ENCODE measurements at regions not wholly inside any gene's neighbourhood (a gene's known extent, or its start where the extent isn't known, plus 50 kb on each side); places are given as distances from the start of the nearest gene placed in this dataset.

GRCh38 chr12:127613056-127613455 lies 653.9 kb upstream of the TMEM132C start:
- intact Hi-C loops (cut with micrococcal nuclease), result no loop called here
- peaks cover 29% of the 10 kb centered on the region for H3K27me3 ChIP-seq (ENCODE audit: low read length)
- ChIA-PET CTCF (no interaction called here), POLR2A (ENCODE audit: unreplicated experiment) (no interaction called here)
- no peak overlapping the region for H3K4me2 ChIP-seq (ENCODE audit: low read length)
- H2AFZ ChIP-seq (ENCODE audit: low read length), result no peak overlapping the region
- H3K9me2 ChIP-seq (replicated peaks; ENCODE audit: low read length), result no peaks in the 10 kb centered on the region
- no peak overlapping the region for H3K27ac ChIP-seq (ENCODE audit: low read length)
- no peaks in the 10 kb centered on the region for H3K79me2 ChIP-seq (ENCODE audit: low read length)
- TF ChIP-seq CTCF (conservative IDR thresholded peaks at IDR 0.05; ENCODE audit: low read depth, low read length) (no peak), EZH2phosphoT487 (IDR thresholded peaks at IDR 0.05; ENCODE audit: borderline replicate concordance, low read length) (no peak), EZH2 (IDR thresholded peaks at IDR 0.05; ENCODE audit: low read length, unreplicated experiment) (no peak)
- H3K9me3 ChIP-seq (ENCODE audit: low read length), result no peaks in the 10 kb centered on the region
- no peak overlapping the region for H3K4me3 ChIP-seq (ENCODE audit: low read length)
- DNase-seq (peak; percentile 26), ATAC-seq (no peak)
- H3K4me1 ChIP-seq (ENCODE audit: insufficient read depth, low read length), result no peaks in the 10 kb centered on the region
- no peaks in the 10 kb centered on the region for H3K36me3 ChIP-seq (ENCODE audit: low read depth, low read length)
- no peaks in the 10 kb centered on the region for H4K20me1 ChIP-seq (ENCODE audit: low read length)
- BruUV-seq (replicated peaks), result no TSS peak
- H3K9ac ChIP-seq (ENCODE audit: low read length), result no peak overlapping the region
- no peaks in the 10 kb centered on the region for H3F3A ChIP-seq (ENCODE audit: low read length, unreplicated experiment)

GRCh38 chr12:127619869-127620734 lies 646.9 kb upstream of the TMEM132C start:
- Histone ChIP-seq H3K9ac (ENCODE audit: low read length) (no peak overlapping the region), H3K4me1 (ENCODE audit: insufficient read depth, low read length) (peaks cover 14% of the 10 kb centered on the region), H3K79me2 (ENCODE audit: low read length) (no peaks in the 10 kb centered on the region), H2AFZ (ENCODE audit: low read length) (peak overlapping the region; percentile 63), H3K27me3 (ENCODE audit: low read length) (no peaks in the 10 kb centered on the region), H3K36me3 (ENCODE audit: low read depth, low read length) (no peaks in the 10 kb centered on the region), H4K20me1 (ENCODE audit: low read length) (no peaks in the 10 kb centered on the region), H3K4me2 (ENCODE audit: low read length) (peak overlapping the region; percentile 29; the same call in 1 of the 2 replicates), H3K9me3 (ENCODE audit: low read length) (no peaks in the 10 kb centered on the region), H3K27ac (ENCODE audit: low read length) (no peak overlapping the region), H3K4me3 (ENCODE audit: low read length) (no peak overlapping the region), H3F3A (ENCODE audit: low read length, unreplicated experiment) (no peaks in the 10 kb centered on the region), H3K9me2 (replicated peaks; ENCODE audit: low read length) (no peaks in the 10 kb centered on the region)
- intact Hi-C loops (cut with micrococcal nuclease), result no loop called here
- ChIA-PET POLR2A (ENCODE audit: unreplicated experiment) (interaction anchor here (0.5 kb wide), 1 partner anchor 550 kb away, joined by 3 read pairs; no protein-coding TSS in a partner anchor), CTCF (no interaction called here)
- DNase-seq (peak; percentile 15), ATAC-seq (no peak)
- BruUV-seq (replicated peaks), result no TSS peak
- TF ChIP-seq CTCF (conservative IDR thresholded peaks at IDR 0.05; ENCODE audit: low read depth, low read length), result no peak

GRCh38 chr12:127620735-127621355 lies 646.1 kb upstream of the TMEM132C start:
- POLR2A ChIA-PET (ENCODE audit: unreplicated experiment), result interaction anchor here (0.5 kb wide), 1 partner anchor 550 kb away, joined by 3 read pairs; no protein-coding TSS in a partner anchor
- ATAC-seq, result no peak
- H3K4me1 ChIP-seq (ENCODE audit: insufficient read depth, low read length), result peaks cover 14% of the 10 kb centered on the region

More at GRCh38 chr12:127620735-127621355, 646.1 kb upstream of the TMEM132C start:
- no peak for TF ChIP-seq EZH2phosphoT487 (IDR thresholded peaks at IDR 0.05; ENCODE audit: borderline replicate concordance, low read length)
- no peak for TF ChIP-seq CTCF (conservative IDR thresholded peaks at IDR 0.05; ENCODE audit: low read depth, low read length)
- no peaks in the 10 kb centered on the region for H3F3A ChIP-seq (ENCODE audit: low read length, unreplicated experiment)
- no peak overlapping the region for H3K27ac ChIP-seq (ENCODE audit: low read length)
- DNase-seq, result no peak
- intact Hi-C loops (cut with micrococcal nuclease), result no loop called here
- no peaks in the 10 kb centered on the region for H3K9me3 ChIP-seq (ENCODE audit: low read length)
- no peaks in the 10 kb centered on the region for H3K9me2 ChIP-seq (replicated peaks; ENCODE audit: low read length)
- H3K79me2 ChIP-seq (ENCODE audit: low read length), result no peaks in the 10 kb centered on the region
- H3K36me3 ChIP-seq (ENCODE audit: low read depth, low read length), result no peaks in the 10 kb centered on the region
- CTCF ChIA-PET, result no interaction called here
- no TSS peak for BruUV-seq (replicated peaks)
- H4K20me1 ChIP-seq (ENCODE audit: low read length), result no peaks in the 10 kb centered on the region
- H3K4me2 ChIP-seq (ENCODE audit: low read length), result no peak overlapping the region
- H3K27me3 ChIP-seq (ENCODE audit: low read length), result no peaks in the 10 kb centered on the region
- H3K9ac ChIP-seq (ENCODE audit: low read length), result no peak overlapping the region
- H2AFZ ChIP-seq (ENCODE audit: low read length), result no peak overlapping the region
- H3K4me3 ChIP-seq (ENCODE audit: low read length), result no peak overlapping the region

Data from PC-3 (cell line).